A673 (cell line): ENCODE measurements at regions not wholly inside any gene's neighbourhood (a gene's known extent, or its start where the extent isn't known, plus 50 kb on each side); places are given as distances from the start of the nearest gene placed in this dataset.

Experiments used
- EZH2 ChIP-seq: fragments of 200-600 bp; sonication (generic); IDR thresholded peaks from 2 replicates; pipeline ENCODE4 v1.6.1; 2017; ENCODE audit warnings: borderline replicate concordance, low read depth, mild to moderate bottlenecking, mixed read lengths, antibody characterized with exemption, low read length; ENCODE audit not compliant: poor library complexity, severe bottlenecking
- TF ChIP-seq, protein P1 (sequence below): fragments of 300-800, 200-600 bp; sonication (generic); conservative IDR thresholded peaks from 2 replicates; pipeline ENCODE4 v1.5.1; 2017; ENCODE audit warnings: low read depth, mild to moderate bottlenecking, antibody characterized with exemption, low read length, moderate library complexity, mixed read lengths

GRCh38 chr11:82405421-82405820 lies 328.2 kb downstream of the FAM181B start:
- TF ChIP-seq, protein P1, sequence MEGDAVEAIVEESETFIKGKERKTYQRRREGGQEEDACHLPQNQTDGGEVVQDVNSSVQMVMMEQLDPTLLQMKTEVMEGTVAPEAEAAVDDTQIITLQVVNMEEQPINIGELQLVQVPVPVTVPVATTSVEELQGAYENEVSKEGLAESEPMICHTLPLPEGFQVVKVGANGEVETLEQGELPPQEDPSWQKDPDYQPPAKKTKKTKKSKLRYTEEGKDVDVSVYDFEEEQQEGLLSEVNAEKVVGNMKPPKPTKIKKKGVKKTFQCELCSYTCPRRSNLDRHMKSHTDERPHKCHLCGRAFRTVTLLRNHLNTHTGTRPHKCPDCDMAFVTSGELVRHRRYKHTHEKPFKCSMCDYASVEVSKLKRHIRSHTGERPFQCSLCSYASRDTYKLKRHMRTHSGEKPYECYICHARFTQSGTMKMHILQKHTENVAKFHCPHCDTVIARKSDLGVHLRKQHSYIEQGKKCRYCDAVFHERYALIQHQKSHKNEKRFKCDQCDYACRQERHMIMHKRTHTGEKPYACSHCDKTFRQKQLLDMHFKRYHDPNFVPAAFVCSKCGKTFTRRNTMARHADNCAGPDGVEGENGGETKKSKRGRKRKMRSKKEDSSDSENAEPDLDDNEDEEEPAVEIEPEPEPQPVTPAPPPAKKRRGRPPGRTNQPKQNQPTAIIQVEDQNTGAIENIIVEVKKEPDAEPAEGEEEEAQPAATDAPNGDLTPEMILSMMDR: no peak
- TF ChIP-seq EZH2: no peak
